A549 (cell line): ENCODE measurements at regions not wholly inside any gene's neighbourhood (a gene's known extent, or its start where the extent isn't known, plus 50 kb on each side); places are given as distances from the start of the nearest gene placed in this dataset.
A peak's percentile ranks its signal among the peaks of the same experiment; 100 is the strongest.

Source experiments
- ATAC-seq, 2 experiments: fragments of 200-7000 bp in 1 of 2; fragments of >200 bp in 1 of 2; cut with Nextera tagmentation in 1 of 2; cut with Tn5 transposase in 1 of 2; 3 replicates each; pipeline versions ENCODE4 v1.8.0 to v1.9.1; 2018 to 2020; ENCODE audit warnings: mild to moderate bottlenecking in 1 of 2, moderate library complexity in 1 of 2
- CTCF ChIA-PET: fragments of 300-600 bp; sonication (Branson Sonifier 250); formaldehyde crosslinking; extraction: SDS; loops from one replicate; lab custom pipeline; 2021; ENCODE audit warnings: antibody characterized with exemption, inconsistent platforms; lab: Yijun Ruan, JAX
- POLR2A ChIA-PET: fragments of 350-600 bp; formaldehyde crosslinking; extraction: SDS; loops from one replicate; lab custom pipeline; 2021; ENCODE audit warnings: antibody characterized with exemption, inconsistent platforms; lab: Yijun Ruan, JAX
- DNase-seq, 2 experiments: peaks; one replicate each; pipeline versions ENCODE4 v3.0.0 to v3.0.0-alpha.2; 2011 to 2016; ENCODE audit warnings: low read depth in 1 of 2, low spot score in 1 of 2
- FAIRE-seq: peaks from 2 replicates; lab custom pipeline; 2011; peaks lifted over from hg19 to GRCh38; lab: Jason Lieb, UNC
- H3K27ac ChIP-seq, 2 experiments: fragments of >200 bp; sonication (Bioruptor Twin); formaldehyde crosslinking; 3 replicates each; pipeline ENCODE4 v1.5.1; 2016 to 2017
- H3K4me1 ChIP-seq: fragments of >200 bp; sonication (Bioruptor Twin); formaldehyde crosslinking; 3 replicates; pipeline ENCODE4 v1.6.1; 2016
- H3K4me2 ChIP-seq: fragments of >200 bp; sonication (Bioruptor Twin); formaldehyde crosslinking; 3 replicates; pipeline ENCODE4 v1.6.1; 2016
- H3K4me3 ChIP-seq: fragments of >200 bp; sonication (Bioruptor Twin); formaldehyde crosslinking; 3 replicates; pipeline ENCODE4 v1.5.1; 2016
- H3K9me3 ChIP-seq: fragments of >200 bp; sonication (Bioruptor Twin); formaldehyde crosslinking; 3 replicates; pipeline ENCODE4 v1.6.1; 2016
- BHLHE40 ChIP-seq: IDR thresholded peaks from 2 replicates; pipeline ENCODE4 v1.6.1; 2012; ENCODE audit warnings: low read depth, low read length, inconsistent platforms
- CHD2 ChIP-seq: fragments of 150-350 bp; IDR thresholded peaks from 2 replicates; pipeline ENCODE4 v1.6.1; 2014; ENCODE audit warnings: low read length; ENCODE audit not compliant: partially characterized antibody
- CTCF ChIP-seq: fragments of >200 bp; sonication (Bioruptor Twin); formaldehyde crosslinking; IDR thresholded peaks from 3 replicates; pipeline ENCODE4 v1.5.1; 2016
- EHF ChIP-seq: fragments of 250-450 bp; sonication (Bioruptor Pico); IDR thresholded peaks from 2 replicates; pipeline ENCODE4 v1.5.0; 2020; ENCODE audit warnings: mild to moderate bottlenecking
- EP300 ChIP-seq, 2 experiments: fragments of >200 bp; sonication (Bioruptor Twin); formaldehyde crosslinking; IDR thresholded peaks; 2 replicates in 1 of 2; 3 replicates in 1 of 2; pipeline ENCODE4 v1.6.1; 2016 to 2017
- FOSL2 ChIP-seq, 2 experiments: fragments of 450-650 bp in 1 of 2; fragments of >200 bp in 1 of 2; sonication (Bioruptor Twin) in 1 of 2; formaldehyde crosslinking; IDR thresholded peaks; 2 replicates each; pipeline versions ENCODE4 v1.5.0 to v1.6.1; 2016 to 2020; ENCODE audit warnings: mild to moderate bottlenecking in 1 of 2, moderate library complexity in 1 of 2
- HDAC2 ChIP-seq: fragments of 200-600 bp; sonication (generic); IDR thresholded peaks from 2 replicates; pipeline ENCODE4 v1.6.1; 2016
- HOXB13 ChIP-seq: fragments of 250-450 bp; sonication (Bioruptor Pico); IDR thresholded peaks from 2 replicates; pipeline ENCODE4 v1.5.0; 2020; ENCODE audit warnings: low read depth, mild to moderate bottlenecking, moderate library complexity
- HOXB5 ChIP-seq: fragments of 250-450 bp; sonication (Bioruptor Pico); IDR thresholded peaks from 2 replicates; pipeline ENCODE4 v1.5.0; 2020; ENCODE audit warnings: mild to moderate bottlenecking, moderate library complexity
- JUN ChIP-seq, 2 experiments: fragments of >200 bp; sonication (Bioruptor Twin); formaldehyde crosslinking; IDR thresholded peaks; 2 replicates in 1 of 2; 3 replicates in 1 of 2; pipeline ENCODE4 v1.6.1; 2016 to 2017
- MAFK ChIP-seq: fragments of 450-650 bp; IDR thresholded peaks from 2 replicates; pipeline ENCODE4 v1.6.1; 2014; ENCODE audit not compliant: partially characterized antibody
- NFE2L2 ChIP-seq: fragments of 150-350 bp; conservative IDR thresholded peaks from 2 replicates; pipeline ENCODE4 v1.6.1; 2014; ENCODE audit warnings: low read length
- NR3C1 ChIP-seq: fragments of >200 bp; sonication (Bioruptor Twin); formaldehyde crosslinking; IDR thresholded peaks from 3 replicates; pipeline ENCODE4 v1.6.1; 2017
- POLR2A ChIP-seq: IDR thresholded peaks from 2 replicates; pipeline ENCODE4 v1.6.1; 2012; ENCODE audit warnings: mild to moderate bottlenecking, low read length
- POLR2AphosphoS2 ChIP-seq: conservative IDR thresholded peaks from 2 replicates; pipeline ENCODE4 v1.6.1; 2012; ENCODE audit warnings: low read length, improper control_type of control experiment, inconsistent platforms
- RAD21 ChIP-seq, 2 experiments: fragments of >200 bp in 1 of 2; sonication (Bioruptor Twin) in 1 of 2; formaldehyde crosslinking in 1 of 2; IDR thresholded peaks in 1 of 2; conservative IDR thresholded peaks in 1 of 2; 2 replicates in 1 of 2; 3 replicates in 1 of 2; pipeline ENCODE4 v1.6.1; 2012 to 2018; ENCODE audit warnings: inconsistent platforms in 1 of 2
- RCOR1 ChIP-seq: fragments of 150-350 bp; IDR thresholded peaks from 2 replicates; pipeline ENCODE4 v1.6.1; 2014; ENCODE audit warnings: antibody characterized with exemption, low read length, low read depth
- REST ChIP-seq: fragments of 200-600 bp; sonication (generic); IDR thresholded peaks from 2 replicates; pipeline ENCODE4 v1.6.1; 2016; ENCODE audit warnings: antibody characterized with exemption, mild to moderate bottlenecking, moderate library complexity
- RFX5 ChIP-seq: fragments of 450-650 bp; IDR thresholded peaks from 2 replicates; pipeline ENCODE4 v1.7.1; 2014; ENCODE audit warnings: antibody characterized with exemption, mild to moderate bottlenecking, moderate library complexity
- SMC3 ChIP-seq: fragments of >200 bp; sonication (Bioruptor Twin); formaldehyde crosslinking; IDR thresholded peaks from 3 replicates; pipeline ENCODE4 v1.6.1; 2018; ENCODE audit warnings: inconsistent platforms
- SREBF2 ChIP-seq: fragments of 450-650 bp; IDR thresholded peaks from 2 replicates; pipeline ENCODE4 v1.6.1; 2014; ENCODE audit warnings: mild to moderate bottlenecking, moderate library complexity
- TFCP2L1 ChIP-seq: fragments of 250-450 bp; sonication (Bioruptor Pico); IDR thresholded peaks from 2 replicates; pipeline ENCODE4 v1.5.0; 2021; ENCODE audit warnings: mild to moderate bottlenecking
- USF2 ChIP-seq: fragments of 450-650 bp; IDR thresholded peaks from 2 replicates; pipeline ENCODE4 v1.6.1; 2014; ENCODE audit warnings: antibody characterized with exemption
- ZFP36 ChIP-seq: fragments of 450-650 bp; IDR thresholded peaks from 2 replicates; pipeline ENCODE4 v1.6.1; 2014; ENCODE audit warnings: borderline replicate concordance; ENCODE audit not compliant: partially characterized antibody
- ZSCAN20 ChIP-seq: fragments of 250-450 bp; sonication (Bioruptor Pico); IDR thresholded peaks from 2 replicates; pipeline ENCODE4 v1.8.0; 2022; ENCODE audit warnings: mild to moderate bottlenecking, moderate library complexity
- WGBS: methylation state at CpG from one replicate; pipeline ENCODE4 v1.1.6; 2017; ENCODE audit errors: missing lambda C conversion rate; 5-methylcytosine and 5-hydroxymethylcytosine counted together
- TF ChIP-seq, protein P1 (sequence below): fragments of 150-350 bp; IDR thresholded peaks from 2 replicates; pipeline ENCODE4 v1.6.1; 2014; ENCODE audit warnings: low read depth, mild to moderate bottlenecking, low read length
- TF ChIP-seq, protein P2 (sequence below): fragments of 250-450 bp; sonication (Bioruptor Pico); IDR thresholded peaks from 2 replicates; pipeline ENCODE4 v1.5.0; 2021; ENCODE audit warnings: mild to moderate bottlenecking, moderate library complexity, borderline replicate concordance

DNA sequence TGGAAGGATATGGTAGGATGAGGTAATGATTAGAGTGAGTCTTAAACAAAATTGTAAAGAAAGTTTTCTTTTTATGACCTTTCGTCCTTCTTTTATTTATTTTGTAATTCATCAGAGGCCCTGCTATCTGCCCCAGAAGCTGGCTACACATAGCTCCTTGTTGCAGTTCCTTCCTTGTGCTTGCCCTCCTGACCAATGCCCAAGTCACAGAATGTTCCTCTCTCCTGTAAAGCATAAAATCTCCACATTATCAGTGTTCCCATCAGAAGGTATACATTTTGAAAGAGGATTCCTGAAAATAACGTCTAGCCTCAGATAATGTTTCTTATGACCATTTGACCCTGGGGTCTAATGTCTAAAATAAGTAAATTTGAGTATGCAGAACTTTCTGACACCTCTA lies 78.3 kb downstream of the RND3 start:
- WGBS: 53% methylated on average over 2 of the region's 2 CpGs
- no peak overlapping the region for H3K4me2 ChIP-seq
- ChIA-PET CTCF (no interaction called here), POLR2A (no interaction called here)
- DNase-seq (no peak), ATAC-seq (no peak), FAIRE-seq (no peak)
- peaks cover 16% of the 10 kb centered on the region for H3K4me1 ChIP-seq
- no peaks in the 10 kb centered on the region for H3K9me3 ChIP-seq
- no peak overlapping the region for H3K4me3 ChIP-seq
- H3K27ac ChIP-seq: peak overlapping the region in 1 of 2 experiments; percentile 42; a peak in 1 of 6 replicates
- TF ChIP-seq RAD21 (conservative IDR thresholded peaks at IDR 0.05 in 1 of 2, IDR thresholded peaks at IDR 0.05 in 1 of 2) (no peak), CTCF (no peak), SMC3 (no peak), BHLHE40 (no peak), EP300 (IDR thresholded peaks at IDR 0.05) (no peak), POLR2A (no peak), HOXB13 (no peak), HDAC2 (no peak), HOXB5 (no peak), NR3C1 (no peak), SREBF2 (no peak), RCOR1 (no peak)
- TF ChIP-seq, protein P1, sequence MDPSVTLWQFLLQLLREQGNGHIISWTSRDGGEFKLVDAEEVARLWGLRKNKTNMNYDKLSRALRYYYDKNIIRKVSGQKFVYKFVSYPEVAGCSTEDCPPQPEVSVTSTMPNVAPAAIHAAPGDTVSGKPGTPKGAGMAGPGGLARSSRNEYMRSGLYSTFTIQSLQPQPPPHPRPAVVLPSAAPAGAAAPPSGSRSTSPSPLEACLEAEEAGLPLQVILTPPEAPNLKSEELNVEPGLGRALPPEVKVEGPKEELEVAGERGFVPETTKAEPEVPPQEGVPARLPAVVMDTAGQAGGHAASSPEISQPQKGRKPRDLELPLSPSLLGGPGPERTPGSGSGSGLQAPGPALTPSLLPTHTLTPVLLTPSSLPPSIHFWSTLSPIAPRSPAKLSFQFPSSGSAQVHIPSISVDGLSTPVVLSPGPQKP: no peak
- TF ChIP-seq, protein P2, sequence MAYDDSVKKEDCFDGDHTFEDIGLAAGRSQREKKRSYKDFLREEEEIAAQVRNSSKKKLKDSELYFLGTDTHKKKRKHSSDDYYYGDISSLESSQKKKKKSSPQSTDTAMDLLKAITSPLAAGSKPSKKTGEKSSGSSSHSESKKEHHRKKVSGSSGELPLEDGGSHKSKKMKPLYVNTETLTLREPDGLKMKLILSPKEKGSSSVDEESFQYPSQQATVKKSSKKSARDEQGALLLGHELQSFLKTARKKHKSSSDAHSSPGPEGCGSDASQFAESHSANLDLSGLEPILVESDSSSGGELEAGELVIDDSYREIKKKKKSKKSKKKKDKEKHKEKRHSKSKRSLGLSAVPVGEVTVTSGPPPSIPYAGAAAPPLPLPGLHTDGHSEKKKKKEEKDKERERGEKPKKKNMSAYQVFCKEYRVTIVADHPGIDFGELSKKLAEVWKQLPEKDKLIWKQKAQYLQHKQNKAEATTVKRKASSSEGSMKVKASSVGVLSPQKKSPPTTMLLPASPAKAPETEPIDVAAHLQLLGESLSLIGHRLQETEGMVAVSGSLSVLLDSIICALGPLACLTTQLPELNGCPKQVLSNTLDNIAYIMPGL: no peak

DNA sequence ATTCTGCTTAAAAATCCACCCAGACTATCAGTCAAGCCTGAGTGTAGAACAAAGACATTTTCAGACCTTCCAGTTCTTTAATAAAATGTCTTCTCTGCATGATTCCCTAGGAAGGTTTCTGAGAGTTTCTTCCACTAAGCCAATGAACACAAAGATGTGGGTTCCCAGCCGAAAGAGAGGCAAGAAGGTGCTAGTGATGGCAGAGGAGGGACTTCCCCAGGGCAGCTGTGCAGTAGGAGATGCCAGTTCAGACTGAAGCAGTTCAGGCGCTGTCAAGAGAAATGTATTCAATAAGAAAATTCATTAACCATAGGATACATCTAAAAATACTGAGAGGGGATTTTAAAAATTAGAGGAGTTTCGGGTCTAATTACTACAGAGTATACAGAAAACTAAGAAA lies 83.3 kb downstream of the RND3 start:
- H3K9me3 ChIP-seq: no peaks in the 10 kb centered on the region
- DNase-seq: no peak
- H3K4me3 ChIP-seq: no peak overlapping the region
- no peak for TF ChIP-seq POLR2A
- TF ChIP-seq EHF (CRISPR knock-in tag): no peak
- TF ChIP-seq ZSCAN20: no peak
- H3K4me2 ChIP-seq: peak overlapping the region; percentile 60
- WGBS: 84% methylated on average over 3 of the region's 3 CpGs
- ChIA-PET CTCF (no interaction called here), POLR2A (no interaction called here)
- FAIRE-seq: no peak
- peak in 1 of 2 experiments; percentile 45; a peak in 1 of 6 replicates for ATAC-seq
- H3K27ac ChIP-seq: no peak overlapping the region
- no peaks in the 10 kb centered on the region; the same call in 2 of the 3 replicates for H3K4me1 ChIP-seq

- WGBS: 32% methylated on average over 2 of the region's 2 CpGs
- ATAC-seq: no peak; a peak in 1 of 6 replicates
Observed at GRCh38 chr2:150403457-150403856, 84.0 kb downstream of the RND3 start.

More at GRCh38 chr2:150403457-150403856, 84.0 kb downstream of the RND3 start:
- FAIRE-seq (no peak), DNase-seq (no peak)
- CTCF ChIA-PET: no interaction called here
- Histone ChIP-seq H3K27ac (peak overlapping the region; percentile 8 to 43; a peak in 2 of 6 replicates), H3K9me3 (no peaks in the 10 kb centered on the region), H3K4me3 (peak overlapping the region; percentile 9; the same call in 1 of the 3 replicates), H3K4me1 (no peaks in the 10 kb centered on the region), H3K4me2 (peak overlapping the region; percentile 60)
- POLR2A ChIA-PET: no interaction called here
- TF ChIP-seq EP300 (IDR thresholded peaks at IDR 0.05) (no peak), MAFK (no peak), ZFP36 (no peak), ZSCAN20 (no peak), USF2 (no peak), POLR2AphosphoS2 (no peak), FOSL2 (IDR thresholded peaks at IDR 0.05) (no peak), FOSL2 (CRISPR knock-in tag; IDR thresholded peaks at IDR 0.05) (no peak), SMC3 (no peak), TFCP2L1 (CRISPR knock-in tag) (no peak), NFE2L2 (no peak), REST (no peak), POLR2A (no peak), HOXB5 (no peak), RFX5 (no peak), CHD2 (no peak), JUN (IDR thresholded peaks at IDR 0.05) (no peak)
